HG02938 (cell line): ENCODE measurements at regions not wholly inside any gene's neighbourhood (a gene's known extent, or its start where the extent isn't known, plus 50 kb on each side); places are given as distances from the start of the nearest gene placed in this dataset.

ENCODE experiments used
- ATAC-seq: cut with Tn5 transposase; IDR thresholded peaks from one replicate; pipeline ENCODE4 v1.9.1; 2021; ENCODE audit warnings: mild to moderate bottlenecking, moderate library complexity; ENCODE audit not compliant: unreplicated experiment

DNA sequence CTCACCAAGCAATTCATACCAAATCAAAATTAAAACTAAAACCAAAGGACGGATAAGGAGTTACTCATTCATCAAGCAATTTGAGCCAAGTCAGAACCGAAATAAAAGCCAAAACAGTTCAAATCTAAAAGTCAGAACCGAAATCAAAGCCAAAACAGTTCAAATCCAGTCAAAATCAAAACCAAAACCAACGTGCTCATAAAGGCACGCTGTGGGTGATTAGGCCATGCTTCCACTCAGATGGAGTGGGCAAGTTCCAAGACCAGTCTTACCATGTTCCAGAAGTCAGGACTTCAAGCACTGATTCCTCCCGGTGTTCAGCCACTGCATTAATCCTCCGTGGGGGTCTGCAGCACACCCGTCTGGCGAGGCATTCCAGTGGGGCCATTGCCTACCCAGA lies 409.3 kb downstream of the TGFB2 start:
- no peak for ATAC-seq

DNA sequence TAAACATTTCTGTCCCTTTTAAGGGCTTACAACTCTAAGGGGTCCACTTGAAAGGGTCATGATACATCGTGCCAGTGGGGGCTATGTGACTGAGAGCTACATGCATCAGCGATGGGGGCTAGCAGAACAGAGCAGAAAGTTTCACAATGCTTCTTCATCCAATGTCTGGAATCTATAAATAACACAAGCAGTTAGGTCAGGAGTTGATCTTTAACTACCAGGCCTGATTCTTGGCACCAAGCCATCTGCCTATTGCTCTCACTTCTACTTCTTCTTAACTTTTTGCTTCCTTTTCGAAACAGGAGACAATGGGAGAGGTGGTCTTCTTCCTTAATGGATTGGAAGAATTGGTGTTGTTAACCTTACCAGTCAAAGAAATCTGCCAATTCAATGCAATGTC lies 410.0 kb downstream of the TGFB2 start:
- no peak for ATAC-seq

DNA sequence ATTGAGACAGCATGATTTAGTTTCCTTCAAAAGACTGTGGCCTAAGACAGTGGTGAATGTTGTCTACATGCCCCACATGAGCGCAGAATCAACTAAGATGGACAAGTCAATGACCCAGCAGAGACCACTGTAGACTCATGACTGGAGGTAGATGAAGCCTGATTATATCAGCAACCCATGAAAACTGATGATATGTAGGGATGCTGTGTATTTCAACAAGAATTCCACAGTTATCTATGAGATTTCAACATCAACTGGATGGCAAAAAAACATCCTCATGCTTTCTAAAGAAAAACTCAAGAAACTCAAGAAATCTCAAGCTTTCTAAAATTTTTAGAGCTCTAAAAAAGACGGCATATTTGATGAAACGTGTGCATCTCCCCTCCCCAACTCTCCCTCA lies 413.9 kb upstream of the LYPLAL1 start:
- no peak for ATAC-seq

DNA sequence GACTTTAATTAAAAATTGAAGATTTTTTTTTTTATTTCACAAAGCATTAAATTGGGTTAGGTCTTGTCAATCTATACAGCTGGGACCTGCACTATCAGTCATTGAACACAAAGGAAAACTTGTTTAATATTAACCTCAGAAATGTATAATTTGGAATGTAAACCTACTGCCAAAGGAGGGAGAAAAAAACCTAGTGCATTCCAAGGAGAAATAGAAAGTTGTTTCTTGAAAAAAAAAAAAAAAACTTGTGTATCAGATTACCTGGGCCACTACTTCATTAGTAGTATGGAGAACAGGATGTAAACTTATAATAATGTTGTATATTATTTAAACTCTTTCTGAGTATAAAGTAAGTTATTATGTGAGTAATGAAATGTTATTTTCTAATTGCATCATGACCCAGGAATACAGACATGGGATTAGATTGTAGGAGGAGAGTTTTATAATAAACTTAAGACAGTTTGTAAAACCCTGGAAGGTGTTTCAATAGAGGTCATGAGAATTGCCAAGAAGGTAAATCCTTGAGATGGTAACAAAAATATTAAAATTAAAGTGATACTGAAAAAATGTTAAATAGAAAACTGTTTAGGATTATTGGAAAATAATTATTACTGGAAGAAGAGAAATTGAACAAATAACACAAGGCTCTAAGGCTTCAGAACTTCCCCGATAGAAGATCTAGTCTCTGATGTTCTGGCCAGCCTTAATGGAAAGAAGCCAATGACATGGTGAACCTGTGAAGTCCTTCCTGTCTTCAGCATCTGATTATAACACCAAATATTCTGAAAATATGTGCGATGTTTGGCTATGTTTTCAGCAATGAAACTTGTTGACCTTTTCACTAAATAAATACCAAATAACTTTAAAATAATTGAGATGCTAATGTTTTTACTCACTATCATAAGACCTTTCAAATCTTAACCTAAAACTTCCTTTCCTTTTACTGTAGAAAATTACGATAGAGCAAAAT lies 412.8 kb upstream of the LYPLAL1 start:
- ATAC-seq, result no peak

DNA sequence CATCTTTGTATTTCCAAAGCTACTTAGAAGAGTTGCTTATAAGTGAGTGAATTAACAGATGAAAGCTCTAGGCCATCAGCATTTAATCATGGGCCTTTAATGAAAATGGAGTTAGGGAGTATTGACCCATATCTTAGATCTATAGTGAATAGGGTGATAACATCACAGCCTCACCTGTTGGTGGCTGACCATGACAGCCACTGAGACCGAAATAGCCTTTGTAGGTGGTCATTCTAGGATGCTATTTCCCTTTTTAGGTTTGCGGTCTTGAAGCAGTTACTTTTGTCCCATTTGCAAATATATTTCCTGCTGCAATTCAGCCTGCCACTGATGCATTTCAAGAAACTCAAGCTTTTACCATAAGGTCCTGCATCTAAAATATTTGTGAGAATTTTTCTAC lies 410.1 kb upstream of the LYPLAL1 start:
- peak; percentile 54 for ATAC-seq

DNA sequence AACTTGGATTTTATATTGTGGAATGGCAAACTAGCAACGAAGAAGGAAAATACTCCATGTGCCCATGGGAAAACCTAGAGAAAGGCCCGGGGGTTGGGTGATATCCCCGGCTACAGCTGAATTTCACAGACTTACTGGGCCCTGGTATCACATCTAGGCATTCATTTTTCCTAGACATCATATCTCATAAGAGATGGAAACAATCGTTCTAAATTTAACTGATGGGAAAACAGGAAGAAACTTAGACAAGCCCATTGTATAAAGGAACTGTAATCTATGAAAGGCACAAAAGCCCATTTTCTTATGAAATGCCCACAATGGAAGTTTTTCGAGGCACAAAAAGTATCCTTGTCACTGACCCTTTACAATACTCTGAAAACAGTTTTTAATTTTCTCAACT lies 407.9 kb upstream of the LYPLAL1 start:
- ATAC-seq, result no peak

DNA sequence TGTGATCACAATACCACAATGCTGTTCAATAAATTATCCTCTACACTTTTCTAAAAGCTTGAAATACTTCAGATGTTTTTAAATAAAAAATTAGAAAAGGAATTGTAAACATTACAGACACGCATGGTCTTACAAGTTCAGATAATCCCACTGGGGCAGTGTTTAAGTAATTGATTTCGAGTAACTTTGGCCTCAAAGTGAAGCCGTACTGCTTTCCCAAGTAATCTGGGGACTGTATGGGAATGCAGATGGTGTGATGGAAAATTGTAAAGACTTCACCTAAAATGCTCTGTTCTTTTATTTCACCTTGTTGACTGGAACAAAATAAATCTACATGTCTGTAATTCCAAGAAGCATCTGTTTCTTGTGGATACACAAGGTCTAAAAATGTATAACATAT lies 401.7 kb upstream of the LYPLAL1 start:
- no peak for ATAC-seq

DNA sequence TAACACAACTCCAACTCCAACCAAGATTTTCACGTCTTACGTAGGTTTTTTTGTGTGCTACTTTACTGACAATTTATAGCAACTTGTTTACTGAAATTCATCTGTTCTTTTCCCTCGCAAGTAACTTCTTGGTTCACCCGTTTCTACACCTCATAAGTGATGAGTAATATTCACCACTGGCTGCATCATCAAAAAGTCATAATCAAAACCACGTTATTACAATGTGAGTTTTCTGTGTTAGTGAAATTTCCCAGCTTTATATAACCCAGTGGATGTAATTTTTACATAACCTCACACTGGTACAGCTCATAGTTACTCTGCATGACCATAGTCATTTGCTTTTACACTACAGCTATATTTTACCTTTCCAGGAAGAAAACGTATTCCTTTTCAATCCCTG lies 401.1 kb upstream of the LYPLAL1 start:
- ATAC-seq, result no peak

DNA sequence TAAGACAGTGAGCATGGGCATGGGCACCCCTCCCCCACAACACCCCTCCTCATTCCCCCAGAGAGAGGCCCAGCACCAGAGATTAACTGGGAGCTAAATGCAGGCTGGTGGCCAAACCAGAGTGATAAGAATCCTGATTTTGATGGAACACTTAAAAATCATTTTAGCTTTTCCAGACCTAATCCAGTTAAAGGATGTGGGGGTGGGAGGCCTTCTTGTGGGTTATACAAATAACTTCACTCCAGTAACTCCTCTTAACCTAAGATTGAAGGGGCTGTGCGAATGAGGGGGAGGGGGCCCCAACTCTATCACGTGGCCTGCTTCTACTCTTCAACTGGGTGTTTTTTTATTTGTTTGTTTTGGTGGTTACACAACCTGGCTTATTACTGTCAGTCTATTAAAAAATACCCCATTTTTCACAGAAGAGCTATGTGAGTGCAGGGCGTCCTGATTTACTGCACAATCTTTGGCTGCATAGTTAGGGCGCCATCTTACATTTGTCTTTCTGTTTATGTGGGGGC lies 398.1 kb upstream of the LYPLAL1 start:
- ATAC-seq, result no peak

DNA sequence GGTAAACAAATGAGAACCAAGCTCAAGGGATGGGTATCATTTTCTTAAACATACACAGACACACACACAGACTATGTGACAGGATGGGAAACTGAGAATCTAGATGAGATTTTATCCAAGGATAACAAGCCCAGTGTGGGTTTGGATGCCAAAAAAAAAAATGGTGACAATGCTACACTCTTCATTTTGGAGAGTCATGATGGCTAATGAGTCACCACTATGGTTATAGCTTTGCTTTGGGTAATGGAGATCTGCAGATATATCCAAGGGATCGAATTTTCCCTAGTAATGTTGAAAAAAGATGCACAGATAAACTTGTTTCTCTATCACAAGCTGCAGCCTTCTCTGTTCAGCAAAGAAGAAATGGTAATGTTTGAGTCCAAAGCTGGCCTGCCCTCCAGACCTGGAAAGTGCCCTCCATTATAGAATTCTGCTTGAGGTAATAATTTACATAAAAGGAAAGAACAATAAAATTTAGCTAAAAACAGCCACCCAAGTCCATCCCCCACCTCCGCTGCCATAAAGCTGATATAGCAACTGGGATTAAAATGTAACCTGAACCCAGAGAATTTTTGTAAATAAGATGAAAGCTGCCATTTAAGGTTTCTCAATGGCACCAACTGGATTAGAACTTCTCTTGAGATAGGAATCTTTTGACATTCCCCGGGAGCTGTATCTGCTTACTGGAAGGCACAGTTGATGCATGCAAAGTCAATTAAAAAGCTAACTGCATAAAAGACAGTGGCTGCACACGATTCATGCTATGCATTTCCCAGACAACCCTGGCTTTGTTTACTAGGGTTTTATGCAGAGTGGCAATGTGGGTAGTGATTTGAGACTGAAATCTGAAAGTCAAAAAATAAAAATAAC lies 395.2 kb upstream of the LYPLAL1 start:
- ATAC-seq, result no peak

DNA sequence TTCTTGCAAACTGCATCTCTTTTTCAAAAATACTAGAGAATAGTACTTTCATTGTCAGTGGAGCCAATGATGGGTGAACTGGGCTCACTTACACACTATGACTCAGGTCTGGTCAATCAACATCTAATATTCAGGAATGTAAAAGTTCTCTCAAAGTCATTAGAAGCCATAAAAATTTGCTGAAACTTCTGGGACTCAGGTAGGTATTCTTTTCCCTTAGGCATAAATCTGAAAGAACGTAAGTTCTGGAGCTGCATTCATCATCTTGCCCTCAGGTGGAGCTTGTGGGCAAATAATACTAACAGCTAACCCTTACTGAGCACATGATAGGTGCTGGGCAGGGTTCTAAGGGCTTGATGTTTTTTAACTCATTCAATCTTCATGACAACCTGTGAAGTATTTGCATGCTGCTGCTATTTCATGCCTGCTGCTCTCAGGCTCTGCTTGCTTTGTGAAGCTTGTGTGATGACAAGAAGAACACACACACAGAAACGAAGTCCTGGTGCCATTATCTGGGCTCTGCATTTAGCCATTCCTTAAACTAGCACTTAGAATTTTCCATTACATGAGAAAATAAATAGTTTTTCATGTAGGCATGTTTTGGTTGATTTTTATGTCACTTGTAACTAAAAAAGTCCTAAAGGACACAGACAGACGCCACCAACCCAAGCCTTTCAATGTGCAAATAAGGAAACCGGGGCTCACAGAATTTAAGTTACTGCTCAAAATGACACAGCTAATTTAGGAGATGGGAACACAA lies 394.2 kb upstream of the LYPLAL1 start:
- no peak for ATAC-seq

DNA sequence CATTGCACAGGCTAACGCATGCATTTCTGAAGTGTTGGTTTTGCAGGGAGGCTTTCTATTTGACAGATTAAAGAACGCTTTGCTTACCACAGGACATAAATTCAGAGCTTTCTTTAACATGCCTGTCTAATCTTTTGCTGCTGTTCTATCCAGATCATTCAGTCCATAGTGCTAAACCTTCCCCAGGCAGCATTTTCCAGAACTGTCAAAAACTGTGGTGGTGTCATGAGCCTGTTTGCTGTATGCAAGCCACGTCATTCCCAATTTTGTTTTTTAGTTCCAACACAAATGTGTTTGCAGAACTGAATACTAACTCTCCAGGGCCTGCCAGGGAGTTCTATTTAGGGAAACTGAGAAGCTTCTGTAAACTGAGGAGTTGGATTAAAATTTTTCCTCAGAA lies 390.5 kb upstream of the LYPLAL1 start:
- ATAC-seq, result no peak

DNA sequence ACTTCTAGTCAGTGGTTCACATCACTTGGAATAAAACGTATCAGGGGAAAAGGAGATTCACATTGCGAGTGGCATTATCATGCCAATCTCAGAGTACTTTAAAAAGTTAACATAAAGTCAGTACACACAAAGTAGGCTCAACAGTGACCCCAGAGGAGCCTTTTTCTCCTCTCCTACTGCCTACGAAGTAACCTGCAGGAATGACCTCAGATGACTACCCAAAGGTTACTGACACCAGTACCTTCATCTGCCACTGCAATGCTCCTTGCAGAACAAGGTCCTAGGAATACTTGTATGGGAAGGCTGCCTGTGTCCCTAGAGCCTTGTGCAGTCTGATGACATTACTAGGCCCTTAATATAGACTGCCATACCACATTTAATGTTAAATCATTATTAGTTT lies 389.8 kb upstream of the LYPLAL1 start:
- no peak for ATAC-seq

DNA sequence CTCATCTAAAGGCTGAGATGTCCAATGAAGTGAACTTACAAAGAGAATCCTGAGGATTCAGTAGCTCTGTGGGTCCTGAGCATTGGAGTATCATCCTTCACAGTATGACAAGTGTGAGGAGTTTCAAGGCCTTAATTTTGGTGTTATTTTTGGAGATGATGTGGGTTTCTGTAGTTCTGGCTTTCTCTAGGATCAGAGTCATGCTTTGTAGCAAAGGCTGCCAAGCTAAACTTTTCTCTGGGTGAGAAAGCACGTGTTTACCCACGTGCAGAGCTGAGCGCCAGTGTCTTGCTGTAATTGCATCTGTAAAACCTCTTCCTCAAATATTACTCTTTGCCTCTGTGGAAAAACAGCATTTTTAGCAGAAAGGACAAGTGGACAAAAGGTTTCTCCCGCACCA lies 387.8 kb upstream of the LYPLAL1 start:
- ATAC-seq, result no peak

DNA sequence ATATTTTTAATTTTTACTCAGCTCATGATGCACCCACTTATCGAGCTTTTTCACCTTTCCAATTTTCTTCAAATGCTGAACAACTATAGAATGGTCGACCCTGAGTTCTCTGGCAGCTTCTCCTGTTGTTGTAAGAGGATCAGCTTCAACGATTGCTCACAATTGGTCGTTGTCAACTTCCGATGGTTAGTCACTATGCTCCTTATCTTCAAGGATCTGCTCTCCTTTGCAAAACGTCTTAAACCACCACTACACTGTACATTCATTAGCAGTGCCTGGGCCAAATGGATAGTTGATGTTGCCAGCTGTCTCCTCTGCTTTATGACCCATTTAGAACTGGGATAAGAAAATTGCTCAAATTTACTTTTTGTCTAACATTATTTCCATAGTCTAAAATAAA lies 385.9 kb upstream of the LYPLAL1 start:
- ATAC-seq, result no peak

DNA sequence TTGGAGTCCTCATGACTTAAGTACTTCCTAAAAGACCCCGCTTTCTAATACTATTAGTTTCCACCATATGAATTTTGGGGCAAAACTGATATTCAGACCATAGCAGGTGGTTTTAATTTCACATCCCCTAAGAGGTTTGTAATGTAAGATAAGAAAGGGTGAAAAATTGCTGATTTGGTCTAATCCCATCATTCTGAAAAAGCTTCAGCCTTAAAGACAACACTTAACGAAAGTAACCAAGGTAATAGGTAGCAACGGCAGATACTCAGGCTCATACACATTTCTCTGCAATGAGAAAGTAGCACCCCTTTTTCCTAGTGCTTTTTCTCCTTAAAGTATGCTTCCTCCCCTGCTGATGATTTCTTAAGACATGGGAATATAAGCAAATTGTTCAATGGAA lies 376.9 kb upstream of the LYPLAL1 start:
- ATAC-seq, result no peak

DNA sequence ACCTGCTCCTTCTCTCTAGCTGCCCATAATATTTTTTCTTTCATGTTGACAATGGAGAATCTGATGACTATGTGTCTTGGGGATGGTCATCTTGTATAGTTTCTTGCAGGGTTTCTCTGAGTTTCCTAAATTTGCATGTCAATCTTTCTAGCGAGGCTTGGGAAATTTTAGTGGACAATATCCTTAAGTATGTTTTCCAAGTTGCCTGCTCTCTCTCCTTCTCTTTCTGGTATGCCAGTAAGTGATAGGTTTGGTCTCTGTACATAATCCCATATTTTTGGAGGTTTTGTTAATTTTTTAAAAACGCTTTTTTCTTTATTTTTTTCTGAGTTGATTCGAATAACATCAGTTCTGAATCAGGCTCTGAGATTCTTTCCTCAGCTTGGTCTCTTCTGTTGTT lies 370.9 kb upstream of the LYPLAL1 start:
- ATAC-seq, result no peak

DNA sequence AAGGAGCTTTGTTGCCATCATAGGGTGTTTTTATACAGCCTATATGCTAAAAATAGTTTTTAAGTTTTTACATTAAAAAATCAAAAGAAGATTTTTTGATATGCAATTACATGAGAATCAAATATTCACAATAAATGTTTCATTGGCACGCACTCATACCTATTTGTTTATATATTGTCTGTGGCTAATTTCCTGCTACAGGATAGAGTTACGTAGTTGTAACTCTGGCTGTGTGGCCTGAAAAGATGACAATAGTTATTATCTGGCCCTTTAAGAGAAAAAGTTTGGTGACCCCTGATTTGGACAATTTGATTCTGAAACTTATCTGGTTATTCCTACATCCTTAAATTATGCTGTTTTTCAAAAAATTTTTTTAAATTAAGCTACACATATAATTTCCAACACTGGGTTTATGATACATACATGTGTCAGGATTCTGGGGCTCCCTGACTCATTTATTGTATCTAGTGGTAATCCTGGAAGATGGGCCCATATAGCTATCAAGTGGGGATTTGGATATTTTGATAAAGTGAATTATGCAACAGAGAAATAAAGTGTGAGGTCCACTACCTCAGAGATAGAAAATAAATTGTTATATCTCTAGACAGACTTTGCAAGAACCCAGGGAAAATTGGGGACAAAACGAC lies 370.2 kb upstream of the LYPLAL1 start:
- no peak for ATAC-seq

DNA sequence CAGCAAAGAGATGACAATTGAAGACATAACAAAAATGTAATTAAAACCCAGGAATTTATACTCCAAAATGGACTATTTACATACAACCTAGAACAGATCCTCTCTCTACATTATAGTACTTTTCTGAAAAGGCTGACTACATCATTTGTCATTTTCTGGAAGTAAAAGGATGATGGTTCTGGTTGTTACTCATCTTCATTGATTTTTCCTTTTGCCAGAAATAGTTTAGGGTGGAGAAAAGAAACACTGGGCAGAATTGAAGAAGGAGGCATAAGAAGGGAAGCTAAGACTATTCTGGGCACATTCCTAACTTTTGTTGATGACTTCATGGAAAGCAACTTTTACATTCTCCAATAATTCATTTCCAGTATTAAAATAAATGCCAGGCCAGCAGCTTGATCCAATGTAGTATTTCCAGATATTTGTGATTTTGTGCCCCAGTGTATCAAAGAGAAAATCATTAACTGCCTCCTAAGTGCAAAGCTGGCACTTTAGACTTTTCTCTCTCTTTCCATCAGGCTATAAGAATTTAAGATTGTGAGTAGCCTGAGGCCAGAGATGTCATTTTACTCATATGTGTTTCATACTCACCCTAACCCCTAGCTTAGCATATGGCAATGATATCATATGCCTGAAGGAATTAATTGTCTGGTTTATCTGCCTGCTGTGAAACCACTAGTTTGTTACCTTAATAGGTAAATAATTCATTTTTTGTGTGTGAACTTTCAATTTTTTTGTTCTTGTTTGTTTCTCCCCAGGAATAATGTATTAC lies 369.5 kb upstream of the LYPLAL1 start:
- ATAC-seq, result no peak

DNA sequence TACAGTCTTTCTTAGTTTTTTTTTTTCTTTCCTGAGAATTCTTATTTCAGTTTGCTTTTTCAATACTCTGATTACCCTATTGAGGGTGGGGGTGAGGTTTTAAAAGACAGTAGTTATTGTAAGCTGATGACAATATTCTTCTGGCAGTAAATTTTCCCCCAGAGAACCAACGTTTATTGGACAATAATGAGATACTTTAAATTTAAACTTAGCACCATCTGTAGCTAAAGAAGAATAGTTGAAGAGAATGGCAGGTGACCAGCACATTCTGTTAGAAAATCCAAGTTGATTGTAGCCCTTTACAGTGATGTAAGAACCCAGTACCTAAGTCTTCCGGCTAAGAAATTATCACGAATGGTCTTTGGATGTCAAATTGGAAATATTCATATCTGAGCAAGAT lies 364.6 kb upstream of the LYPLAL1 start:
- no peak for ATAC-seq
